Thoracic aorta (tissue), 2 donors: ENCODE measurements at regions not wholly inside any gene's neighbourhood (a gene's known extent, or its start where the extent isn't known, plus 50 kb on each side); places are given as distances from the start of the nearest gene placed in this dataset.

Source experiments
- ATAC-seq: fragments of 150-250 bp; one replicate; pipeline ENCODE4 v1.8.0; 2017; ENCODE audit warnings: low read depth; ENCODE audit not compliant: insufficient number of reproducible peaks, low FRiP score
- DNase-seq: peaks from one replicate; pipeline ENCODE4 v3.0.0-alpha.2; 2020; ENCODE audit warnings: low spot score
- H3K27ac ChIP-seq, 2 donors: fragments of 200-600 bp; sonication (generic); 1 replicate in 1 of 2; 2 replicates in 1 of 2; pipeline ENCODE4 v1.5.1; 2016; ENCODE audit warnings: mild to moderate bottlenecking in 2 of 2, moderate library complexity in 2 of 2
- H3K27me3 ChIP-seq: fragments of 200-600 bp; sonication (generic); replicated peaks from 2 replicates; pipeline ENCODE4 v1.6.0; 2016; ENCODE audit warnings: mild to moderate bottlenecking; ENCODE audit not compliant: insufficient read depth
- H3K36me3 ChIP-seq: fragments of 200-600 bp; sonication (generic); one replicate; pipeline ENCODE4 v1.5.1; 2016
- H3K4me1 ChIP-seq, 2 donors: fragments of 200-600 bp; sonication (generic); 1 replicate in 1 of 2; 2 replicates in 1 of 2; pipeline versions ENCODE4 v1.5.1 to v1.6.0; 2016; ENCODE audit warnings: low read depth in 2 of 2, mild to moderate bottlenecking in 1 of 2; ENCODE audit not compliant: control insufficient read depth in 1 of 2
- H3K4me3 ChIP-seq: fragments of 200-600 bp; sonication (generic); 2 replicates; pipeline ENCODE4 v1.5.1; 2016; ENCODE audit warnings: mild to moderate bottlenecking
- H3K9me3 ChIP-seq: fragments of 200-600 bp; sonication (generic); 2 replicates; pipeline ENCODE4 v1.5.1; 2016
- CTCF ChIP-seq: fragments of 200-600 bp; sonication (generic); IDR thresholded peaks from one replicate; pipeline ENCODE4 v1.5.1; 2019; ENCODE audit warnings: antibody characterized with exemption

GRCh38 chr15:98418122-98418521 lies 230.2 kb upstream of the IGF1R start:
- DNase-seq: no peak
- H3K27me3 ChIP-seq: no peaks in the 10 kb centered on the region
- ATAC-seq: no peak
- no peak for TF ChIP-seq CTCF
- H3K27ac ChIP-seq: no peak overlapping the region
- H3K9me3 ChIP-seq: no peaks in the 10 kb centered on the region
- peaks cover 3 to 24% of the 10 kb centered on the region in 2 donors for H3K4me1 ChIP-seq
- H3K4me3 ChIP-seq: no peak overlapping the region
- H3K36me3 ChIP-seq: no peaks in the 10 kb centered on the region

DNA sequence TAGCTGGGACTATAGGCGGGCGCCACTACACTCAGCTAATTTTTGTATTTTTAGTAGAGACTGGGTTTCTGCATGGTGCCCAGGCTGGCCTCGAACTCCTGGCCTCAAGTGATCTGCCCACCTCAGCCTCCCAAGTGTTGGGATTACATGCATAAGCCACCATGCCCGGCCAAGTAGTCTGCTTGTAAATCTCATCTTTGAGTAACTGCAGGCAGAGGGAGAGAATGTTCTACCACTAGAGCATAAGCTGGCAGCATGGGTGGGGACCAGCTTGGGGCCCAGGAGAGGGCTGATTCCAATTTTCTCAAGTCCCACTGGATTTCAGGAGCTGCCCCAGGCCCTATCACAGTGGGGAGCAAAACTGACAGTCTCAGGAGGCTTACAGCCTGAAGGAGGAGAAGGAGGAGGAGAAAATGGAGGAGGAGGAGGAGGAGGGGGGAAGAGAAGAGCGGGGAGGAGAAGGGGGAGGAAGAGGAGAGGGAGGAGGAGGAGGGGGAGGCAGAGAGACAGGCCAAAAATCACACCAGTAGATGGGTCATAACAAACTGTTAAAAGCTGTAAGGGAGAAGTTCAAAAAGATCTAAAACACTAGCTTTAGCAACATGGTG lies 229.1 kb upstream of the IGF1R start:
- Histone ChIP-seq H3K4me3 (no peak overlapping the region), H3K36me3 (no peaks in the 10 kb centered on the region), H3K27ac (no peak overlapping the region), H3K4me1 (peaks cover 3 to 24% of the 10 kb centered on the region in 2 donors), H3K9me3 (no peaks in the 10 kb centered on the region), H3K27me3 (no peaks in the 10 kb centered on the region)
- ATAC-seq: no peak
- DNase-seq: no peak
- no peak for TF ChIP-seq CTCF

- H3K4me3 ChIP-seq: peak overlapping the region; percentile 66
- H3K27me3 ChIP-seq: no peaks in the 10 kb centered on the region
- ATAC-seq (no peak), DNase-seq (no peak)
- H3K9me3 ChIP-seq: no peaks in the 10 kb centered on the region
- peaks cover 3 to 24% of the 10 kb centered on the region in 2 donors for H3K4me1 ChIP-seq
- no peak overlapping the region for H3K27ac ChIP-seq
- no peak for TF ChIP-seq CTCF
- H3K36me3 ChIP-seq: no peaks in the 10 kb centered on the region
Measured at GRCh38 chr15:98420837-98421236, 227.5 kb upstream of the IGF1R start.

- TF ChIP-seq CTCF: peak; percentile 99
- H3K4me1 ChIP-seq: peaks cover 1 to 18% of the 10 kb centered on the region in 2 donors
Measured at GRCh38 chr15:98421419-98422129, 226.8 kb upstream of the IGF1R start.

GRCh38 chr15:98422130-98422478 lies 226.2 kb upstream of the IGF1R start:
- TF ChIP-seq CTCF: no peak
- Histone ChIP-seq H3K36me3 (no peaks in the 10 kb centered on the region), H3K9me3 (no peaks in the 10 kb centered on the region), H3K27me3 (no peaks in the 10 kb centered on the region), H3K4me3 (peak overlapping the region; percentile 66), H3K4me1 (peaks cover 0 to 17% of the 10 kb centered on the region in 2 donors), H3K27ac (no peak overlapping the region)
- ATAC-seq (no peak), DNase-seq (no peak)

More at GRCh38 chr15:98421419-98422129, 226.8 kb upstream of the IGF1R start:
- Histone ChIP-seq H3K36me3 (no peaks in the 10 kb centered on the region), H3K9me3 (no peaks in the 10 kb centered on the region), H3K27me3 (no peaks in the 10 kb centered on the region), H3K4me3 (peak overlapping the region; percentile 66), H3K27ac (no peak overlapping the region)
- ATAC-seq (peak; percentile 63), DNase-seq (no peak)
